Fibroblast of skin of back (primary cell): ENCODE measurements at regions not wholly inside any gene's neighbourhood (a gene's known extent, or its start where the extent isn't known, plus 50 kb on each side); places are given as distances from the start of the nearest gene placed in this dataset.
A peak's percentile ranks its signal among the peaks of the same experiment; 100 is the strongest.

Source experiments
- DNase-seq: peaks from one replicate; pipeline ENCODE4 v3.0.0-alpha.2; 2013

DNA sequence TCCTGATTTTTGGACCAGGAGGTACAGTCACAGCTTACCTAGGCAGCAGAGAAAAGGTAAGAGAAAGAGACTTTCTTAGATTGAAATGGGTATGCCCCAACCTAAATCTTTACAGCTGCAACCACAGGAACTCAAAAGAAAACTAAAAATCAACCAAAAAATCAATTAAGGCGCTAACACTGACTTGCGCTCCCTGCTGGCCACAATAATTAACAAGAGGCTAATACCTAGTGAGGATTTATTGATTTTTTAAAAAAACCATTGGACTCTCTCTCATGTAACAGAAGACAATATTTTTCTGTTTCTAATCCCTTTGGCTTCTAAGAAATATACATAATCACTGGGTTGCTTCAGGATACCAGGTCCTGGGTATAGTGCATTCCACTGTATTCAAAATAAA is 153.9 kb upstream of the TENM3 start:
- DNase-seq: no peak

- no peak for DNase-seq
Observed at GRCh38 chr4:182090186-182090585, 153.0 kb upstream of the TENM3 start.

GRCh38 chr4:182091128-182091527 is 152.1 kb upstream of the TENM3 start:
- no peak for DNase-seq

DNA sequence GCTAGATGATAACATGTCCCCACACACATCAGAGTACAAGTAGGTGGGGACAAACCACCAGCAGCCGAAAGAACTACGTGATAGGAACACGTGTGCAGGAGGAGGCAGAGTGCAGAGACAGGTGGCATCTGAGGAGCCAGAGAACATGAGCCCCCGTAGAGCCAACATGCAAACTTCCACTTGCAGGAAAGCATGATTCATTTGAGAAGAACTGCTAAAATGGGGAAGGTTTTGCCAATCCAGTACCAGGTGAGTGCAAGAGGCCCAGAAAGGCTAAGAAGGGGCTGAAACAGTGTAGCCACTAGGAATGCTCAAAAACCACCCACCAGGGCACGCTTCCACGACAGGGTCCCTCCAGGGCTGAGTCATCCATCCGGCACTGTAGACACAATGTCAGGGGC is 149.8 kb upstream of the TENM3 start:
- peak; percentile 9 for DNase-seq

DNA sequence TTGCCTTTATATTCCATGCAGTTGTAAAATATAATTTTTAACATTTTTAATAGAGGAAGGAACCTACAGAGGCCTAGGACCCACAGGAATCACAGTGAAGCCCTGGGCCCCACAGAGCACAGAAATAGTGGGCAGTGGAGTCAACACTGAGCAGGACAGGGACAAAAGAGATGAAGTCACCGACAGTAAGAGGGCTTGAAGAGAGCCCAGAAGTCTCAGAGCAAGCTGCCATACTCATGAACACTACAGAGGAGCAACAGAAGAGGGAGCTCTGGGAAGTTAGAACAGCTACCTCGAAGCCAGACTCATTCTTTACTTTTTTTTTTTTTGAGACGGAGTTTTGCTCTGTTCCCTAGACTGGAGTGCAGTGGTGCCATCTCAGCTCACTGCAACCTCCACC is 149.3 kb upstream of the TENM3 start:
- no peak for DNase-seq

DNA sequence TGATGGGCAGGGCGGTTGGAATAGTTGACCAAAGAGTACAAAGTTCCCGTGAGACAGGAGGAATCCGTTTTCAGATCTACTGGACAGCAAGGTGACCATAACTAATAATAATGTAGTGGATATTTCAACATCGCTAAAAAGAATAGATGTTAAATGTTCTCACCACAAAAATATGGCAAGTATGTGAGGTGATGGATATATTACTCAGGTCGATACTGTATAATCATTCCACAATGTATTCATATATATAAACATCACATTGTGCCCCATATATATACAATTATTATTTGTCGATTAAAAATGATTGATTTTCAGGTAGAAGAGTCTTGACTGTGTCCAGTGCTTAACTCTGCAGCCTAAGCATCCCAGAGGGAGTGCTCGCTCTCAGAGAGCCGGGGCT is 141.6 kb upstream of the TENM3 start:
- DNase-seq: no peak

- no peak for DNase-seq
Observed at GRCh38 chr4:182102576-182102975, 140.6 kb upstream of the TENM3 start.

DNA sequence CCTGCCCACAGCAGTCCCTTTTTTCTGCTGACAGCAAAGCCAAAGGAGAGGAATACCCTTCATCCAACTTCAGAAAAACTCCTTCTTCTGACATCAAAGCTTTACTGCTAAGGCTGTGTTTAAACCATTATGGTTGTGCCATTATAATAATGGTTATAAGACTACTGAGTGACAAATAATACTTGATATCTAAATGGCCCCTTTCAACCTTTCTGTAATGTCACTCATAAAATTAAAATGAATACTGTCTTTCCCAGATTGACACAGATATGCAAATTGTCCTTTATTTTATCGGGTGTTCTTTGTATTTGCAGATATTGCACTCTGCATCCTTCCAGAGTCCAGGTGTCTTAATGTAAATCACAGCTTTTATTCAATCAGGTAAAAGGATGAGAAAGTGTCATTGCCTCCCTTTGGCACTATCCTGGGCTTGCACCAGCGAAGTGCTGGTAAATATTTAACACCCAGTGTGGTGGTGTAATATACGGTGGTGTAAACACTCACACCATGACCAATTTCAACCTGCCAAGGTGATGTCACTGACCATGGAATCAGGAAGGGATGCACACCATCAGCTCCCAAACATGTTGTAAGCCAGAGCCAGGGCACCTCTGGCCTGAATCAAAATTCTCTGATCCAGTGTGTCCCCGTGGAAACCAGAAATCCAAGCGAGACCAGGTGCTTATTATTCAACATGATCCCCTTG is 139.4 kb upstream of the TENM3 start:
- DNase-seq: no peak

DNA sequence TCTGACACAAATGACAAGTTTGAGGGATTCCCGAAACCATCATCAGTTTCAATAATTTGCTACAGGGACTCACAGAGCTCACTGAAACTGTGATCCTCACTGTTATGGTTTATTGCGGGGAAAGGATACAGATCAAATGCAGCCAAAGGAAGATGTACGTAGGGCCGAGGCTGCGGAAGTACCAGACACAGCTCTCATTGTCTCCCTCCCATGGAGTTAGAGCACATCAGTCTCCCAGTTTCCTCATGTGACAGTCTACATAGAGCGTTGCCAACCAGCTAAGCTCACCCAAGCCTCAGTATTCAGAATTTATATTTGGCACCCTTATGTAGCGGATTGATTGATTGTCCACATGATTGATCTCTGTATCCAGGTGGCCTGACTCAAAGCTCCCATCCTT is 137.8 kb upstream of the TENM3 start:
- DNase-seq: no peak

DNA sequence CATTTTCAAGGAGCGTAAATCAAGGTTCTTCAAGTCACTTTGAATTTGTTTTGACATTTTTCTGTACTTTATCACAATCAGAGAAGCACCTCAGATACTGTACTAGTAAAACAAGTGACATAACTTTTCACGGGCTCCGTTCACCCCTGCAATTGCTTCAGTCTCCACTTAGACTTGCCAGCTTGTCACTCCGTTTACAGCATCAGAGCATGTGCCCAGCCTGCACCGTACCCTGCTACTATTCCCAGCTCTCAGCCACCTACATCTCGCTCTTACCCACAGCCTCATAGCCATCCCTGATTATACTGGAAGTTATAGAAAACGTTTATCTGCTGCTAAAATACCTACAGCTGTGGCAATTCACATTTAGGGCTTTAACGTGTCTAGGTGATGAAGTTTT is 135.3 kb upstream of the TENM3 start:
- no peak for DNase-seq

- DNase-seq: no peak
Observed at GRCh38 chr4:182111586-182111985, 131.6 kb upstream of the TENM3 start.

DNA sequence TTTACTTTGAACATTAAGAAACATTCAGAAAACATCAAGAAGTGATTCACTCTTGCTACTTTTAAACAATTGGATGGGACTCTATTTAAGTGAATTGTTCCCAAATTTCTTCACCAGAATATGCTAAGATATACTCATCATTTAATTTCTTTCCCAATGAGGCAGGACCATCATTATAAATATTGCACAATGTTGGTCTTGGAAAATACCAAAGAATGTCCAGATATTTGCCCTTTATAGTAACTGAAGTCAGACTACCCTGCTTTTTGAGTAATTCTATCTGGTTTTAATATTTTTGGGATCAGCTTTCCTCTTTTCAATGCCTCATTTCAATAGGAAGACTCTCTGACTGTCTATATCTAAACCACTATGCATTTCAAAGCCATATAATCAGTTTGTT is 129.4 kb upstream of the TENM3 start:
- no peak for DNase-seq

DNA sequence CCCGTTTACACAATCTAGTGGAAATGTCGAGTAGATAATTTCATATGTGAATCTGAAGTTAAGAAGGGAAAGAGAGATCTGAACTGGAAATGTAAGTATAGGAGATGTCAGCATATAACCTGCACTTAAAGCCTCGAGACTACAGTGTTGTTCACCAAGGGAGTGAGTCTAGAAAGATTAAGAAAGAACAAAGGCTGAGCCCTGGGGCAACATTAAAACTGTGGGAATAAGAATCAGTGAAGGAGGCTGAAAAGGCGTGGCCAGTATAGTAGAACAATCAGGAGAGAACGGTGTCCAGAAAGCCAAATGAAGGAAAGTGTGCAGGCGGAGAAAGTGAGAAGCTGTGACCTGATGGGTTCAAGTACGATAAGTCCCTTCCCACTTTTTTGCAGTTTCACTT is 118.8 kb upstream of the TENM3 start:
- DNase-seq: no peak

- peak; percentile 35 for DNase-seq
Observed at GRCh38 chr4:182126096-182126495, 117.1 kb upstream of the TENM3 start.

GRCh38 chr4:182126603-182127002 is 116.6 kb upstream of the TENM3 start:
- peak; percentile 61 for DNase-seq

DNA sequence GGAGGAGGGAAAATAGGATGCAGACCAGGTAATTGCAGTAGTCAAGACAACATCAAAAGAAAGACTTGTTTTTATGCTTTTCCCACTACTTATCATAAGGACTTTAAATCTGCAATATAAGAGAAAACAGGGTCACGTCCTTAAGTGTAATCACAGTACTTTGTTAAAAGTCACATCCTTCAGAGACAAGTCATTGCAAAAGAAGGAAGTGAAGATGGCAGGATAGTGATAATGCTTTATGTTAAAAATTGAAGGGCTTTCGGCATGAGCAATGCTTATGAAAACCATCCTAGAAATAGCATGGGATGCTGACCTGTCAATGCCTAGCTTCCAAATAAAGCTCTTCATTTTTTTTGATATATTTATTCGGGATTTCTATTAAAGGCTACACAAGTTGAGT is 110.2 kb upstream of the TENM3 start:
- no peak for DNase-seq

- DNase-seq: no peak
Observed at GRCh38 chr4:182134261-182134660, 108.9 kb upstream of the TENM3 start.

DNA sequence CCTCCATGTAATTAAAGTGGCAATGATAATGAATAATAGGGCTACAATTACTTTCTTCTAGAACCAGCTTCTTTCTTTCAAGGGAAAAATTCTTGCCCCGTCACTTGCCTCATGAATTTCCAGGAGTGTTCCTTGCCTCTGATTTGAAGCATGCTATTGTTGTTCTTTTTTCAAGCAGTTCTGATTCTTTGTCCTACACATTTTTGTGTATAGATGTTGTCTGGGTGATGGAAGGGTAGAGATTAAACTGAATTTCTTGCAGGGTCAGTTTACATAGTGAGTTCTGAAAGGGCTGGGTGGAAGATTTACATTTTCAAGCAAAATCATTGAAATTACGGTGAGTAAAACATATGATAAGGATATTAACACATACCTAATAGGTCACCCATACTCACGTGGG is 107.0 kb upstream of the TENM3 start:
- no peak for DNase-seq

- peak; percentile 73 for DNase-seq
Observed at GRCh38 chr4:182137343-182137742, 105.9 kb upstream of the TENM3 start.

DNA sequence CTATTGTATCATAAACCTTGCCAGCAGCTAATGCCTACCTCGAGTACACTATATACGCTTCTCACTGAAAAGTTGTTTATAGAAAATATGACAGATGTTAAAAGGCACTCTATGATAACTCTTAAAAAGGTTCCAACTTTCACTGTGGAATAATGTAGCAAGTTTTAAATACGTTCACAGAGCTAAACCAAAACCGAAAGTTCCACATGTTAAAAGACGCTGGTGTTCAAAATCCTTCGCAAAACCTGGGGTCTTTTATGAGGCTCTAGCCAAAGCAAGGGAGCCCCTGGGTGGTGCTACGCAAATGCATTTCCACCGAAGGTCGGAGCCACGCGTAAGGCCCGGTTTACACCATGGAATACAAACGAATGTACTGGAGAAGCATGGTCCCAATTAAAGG is 103.7 kb upstream of the TENM3 start:
- no peak for DNase-seq

DNA sequence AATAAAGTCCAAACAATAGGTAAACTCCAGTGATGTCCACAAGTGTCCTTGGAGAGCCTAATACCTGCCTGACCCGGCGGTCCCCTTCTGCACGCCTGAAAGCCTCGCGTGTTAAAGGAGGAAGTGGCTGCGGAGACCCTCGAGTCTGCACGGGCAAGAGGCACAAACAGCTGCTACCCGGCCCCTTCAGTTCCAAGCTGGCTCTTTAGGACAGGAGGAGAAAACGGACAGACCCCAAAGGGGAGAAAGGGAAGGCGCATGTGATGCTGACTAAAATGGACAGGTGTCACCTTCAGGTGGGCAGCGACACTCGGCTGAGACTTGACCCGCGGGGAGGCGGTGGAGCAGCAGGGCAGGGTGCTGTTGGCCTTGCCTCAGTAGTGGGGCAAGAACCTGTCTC is 102.7 kb upstream of the TENM3 start:
- no peak for DNase-seq

DNA sequence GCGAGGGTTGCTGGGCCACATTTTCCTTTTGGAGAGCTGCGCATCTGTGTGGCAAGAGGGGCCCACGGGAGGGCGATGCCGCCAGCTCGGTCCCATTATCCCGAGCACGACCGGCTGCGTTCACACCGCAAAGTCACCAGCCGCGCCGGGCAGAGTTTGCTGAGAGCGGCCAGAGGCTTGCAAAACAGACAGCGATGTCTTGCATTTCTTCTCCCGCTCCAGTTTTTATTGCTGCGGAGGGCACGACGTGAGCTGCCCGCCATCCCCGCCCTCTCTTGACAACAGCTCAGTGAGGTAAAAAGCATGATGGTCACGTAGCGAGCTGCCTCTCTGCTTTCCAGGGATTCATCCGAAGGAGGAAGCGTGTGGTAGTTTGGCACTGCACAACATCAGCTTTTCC is 102.1 kb upstream of the TENM3 start:
- no peak for DNase-seq

DNA sequence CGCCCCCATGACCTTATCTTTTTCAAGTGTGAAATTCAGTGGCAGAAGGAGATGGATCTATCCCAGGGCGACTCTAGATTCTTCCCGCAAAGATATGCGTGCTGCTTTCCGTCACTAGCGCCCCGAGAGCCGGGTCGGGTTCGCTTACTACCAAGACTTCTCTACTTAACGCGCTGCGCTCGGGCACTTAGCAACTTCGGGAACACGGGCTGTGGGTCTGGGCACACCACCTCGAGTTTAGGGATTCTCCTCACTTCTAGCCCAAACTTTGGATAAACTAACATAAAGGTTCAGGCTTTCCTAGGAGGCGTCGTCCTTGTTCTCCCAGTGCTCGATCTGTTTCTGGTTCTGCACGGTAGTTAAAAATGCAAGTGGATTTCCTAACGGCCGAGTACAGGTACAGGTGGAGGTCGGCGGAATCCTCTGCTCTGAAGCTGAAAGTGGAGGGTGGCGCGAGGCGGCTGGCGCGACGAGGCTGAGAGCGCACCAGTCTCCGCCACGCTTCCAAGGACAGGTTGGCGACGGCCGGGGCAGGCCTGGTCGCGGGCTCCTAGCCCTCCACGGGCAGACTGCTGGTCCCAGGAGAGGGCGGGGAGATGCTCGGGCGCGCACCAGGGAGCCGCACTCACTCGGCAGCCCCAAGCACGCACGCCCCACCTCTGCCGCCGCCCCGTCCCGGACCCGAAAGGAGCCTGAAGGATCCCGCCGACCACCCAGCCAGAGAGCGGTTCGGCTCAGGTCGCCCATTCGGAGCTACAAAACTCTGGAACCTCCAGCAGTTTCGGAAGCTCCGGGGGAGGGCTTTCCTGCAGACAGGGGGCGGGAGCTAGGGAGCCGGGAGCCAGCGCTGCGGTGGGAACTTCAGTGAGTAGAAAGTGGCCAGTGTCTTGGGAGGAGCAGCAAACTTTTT is 100.8 kb upstream of the TENM3 start:
- peak; percentile 54 for DNase-seq
